SK-N-MC (cell line): ENCODE measurements at regions not wholly inside any gene's neighbourhood (a gene's known extent, or its start where the extent isn't known, plus 50 kb on each side); places are given as distances from the start of the nearest gene placed in this dataset.

Experiments
- EZH2 ChIP-seq: fragments of 200-600 bp; sonication (generic); IDR thresholded peaks from one replicate; pipeline ENCODE4 v1.6.1; 2017; ENCODE audit warnings: antibody characterized with exemption
- FOXP2 ChIP-seq: optimal IDR thresholded peaks from 2 replicates; pipeline ENCODE3; 2011; ENCODE audit warnings: mild to moderate bottlenecking, moderate library complexity; ENCODE audit not compliant: insufficient read depth; ENCODE audit errors: extremely low read length, control extremely low read depth
- POLR2AphosphoS5 ChIP-seq: IDR thresholded peaks from 2 replicates; pipeline ENCODE4 v1.6.1; 2012; ENCODE audit warnings: mild to moderate bottlenecking, low read depth, low read length, borderline replicate concordance

DNA sequence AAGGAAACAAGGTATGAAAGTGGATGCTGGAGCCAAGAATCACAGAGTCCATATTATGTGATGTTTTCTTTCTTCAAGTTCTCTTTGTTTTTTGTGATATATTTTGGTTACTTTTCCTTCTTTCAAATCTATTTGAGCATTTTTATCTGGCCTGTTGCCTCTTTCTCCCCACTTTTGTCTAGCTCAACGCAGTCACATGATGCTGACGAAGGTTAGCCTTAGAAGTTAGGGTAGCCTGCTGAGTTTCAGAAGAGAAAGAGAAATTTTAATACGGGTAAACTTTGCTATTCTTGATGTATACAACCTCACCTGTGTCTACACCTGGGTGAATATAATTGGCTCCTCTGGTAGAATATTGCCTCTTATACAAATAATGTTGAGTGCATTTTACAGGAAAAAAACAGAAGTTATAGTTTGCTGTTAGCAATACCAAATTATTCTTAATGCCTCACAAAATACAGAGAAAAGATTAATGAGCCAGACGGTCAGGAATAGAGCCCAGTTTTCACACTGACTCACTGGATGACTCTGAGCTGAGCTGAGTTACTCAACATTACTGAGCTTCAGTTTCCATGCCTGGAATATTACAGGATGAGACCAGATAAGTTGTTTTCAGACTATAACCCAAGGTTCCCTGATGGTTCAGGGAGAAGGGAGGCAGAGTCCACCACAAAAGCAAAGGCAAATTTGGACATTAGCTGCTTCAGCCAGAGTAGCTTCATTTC is 161.6 kb upstream of the BDNF start:
- TF ChIP-seq EZH2 (no peak), POLR2AphosphoS5 (no peak), FOXP2 (no peak)
